Upper lobe of left lung (tissue), 4 donors: ENCODE measurements at regions not wholly inside any gene's neighbourhood (a gene's known extent, or its start where the extent isn't known, plus 50 kb on each side); places are given as distances from the start of the nearest gene placed in this dataset.

Source experiments
- CTCF ChIP-seq, 6 experiments: fragments of 450-650 bp in 4 of 6; fragments of 200-600 bp in 2 of 6; sonication (generic) in 2 of 6; IDR thresholded peaks; one replicate each; pipeline ENCODE4 v1.5.1; 2016 to 2019; ENCODE audit warnings: antibody characterized with exemption in 6 of 6
- EP300 ChIP-seq, 4 donors: sonication (generic); formaldehyde crosslinking; IDR thresholded peaks; one replicate each; pipeline ENCODE4 v1.5.1; 2017; ENCODE audit warnings: antibody characterized with exemption in 4 of 4, control low read depth in 2 of 4
- POLR2A ChIP-seq, 4 donors: fragments of 450-650 bp; IDR thresholded peaks; one replicate each; pipeline ENCODE4 v1.5.1; 2016 to 2017; ENCODE audit warnings: antibody characterized with exemption in 4 of 4, mild to moderate bottlenecking in 2 of 4
- POLR2AphosphoS5 ChIP-seq, 2 donors: sonication (generic); formaldehyde crosslinking; IDR thresholded peaks; one replicate each; pipeline ENCODE4 v1.5.1; 2017; ENCODE audit warnings: antibody characterized with exemption in 2 of 2

- TF ChIP-seq CTCF (IDR thresholded peaks at IDR 0.05) (no peak), EP300 (IDR thresholded peaks at IDR 0.05) (no peak), POLR2AphosphoS5 (IDR thresholded peaks at IDR 0.05) (no peak), POLR2A (IDR thresholded peaks at IDR 0.05) (no peak)
Measured at GRCh38 chr7:46229409-46229808, 308.3 kb upstream of the IGFBP3 start.
